M059J (cell line): ENCODE measurements at regions not wholly inside any gene's neighbourhood (a gene's known extent, or its start where the extent isn't known, plus 50 kb on each side); places are given as distances from the start of the nearest gene placed in this dataset.
"Not testable (repeated sequence)": the region's sequence is repeated elsewhere in the genome, so short reads cannot be mapped to it uniquely, and the experiment has no call there.

Experiments
- DNase-seq: peaks from one replicate; pipeline ENCODE4 v3.0.0-alpha.2; 2012; ENCODE audit warnings: low read depth

- DNase-seq = peak; percentile 33
These were observed 386.1 kb downstream of the SEC23A start for GRCh38 chr14:38716926-38717325.

GRCh38 chr14:38710881-38711280, 392.2 kb downstream of the SEC23A start:
- DNase-seq = no peak

GRCh38 chr14:38710196-38710595, 392.8 kb downstream of the SEC23A start:
- DNase-seq = no peak

- DNase-seq = no peak
These were observed 397.8 kb downstream of the SEC23A start for GRCh38 chr14:38705220-38705619.

- DNase-seq = no peak
These were observed 398.8 kb downstream of the SEC23A start for GRCh38 chr14:38704220-38704619.

- DNase-seq = no peak
These were observed 406.1 kb downstream of the SEC23A start for GRCh38 chr14:38696925-38697324.

GRCh38 chr14:38693423-38693822, 409.6 kb downstream of the SEC23A start:
- no peak for DNase-seq

- DNase-seq = no peak
These were observed 413.1 kb upstream of the CLEC14A start for GRCh38 chr14:38669027-38669426.

GRCh38 chr14:38663382-38663781, 407.5 kb upstream of the CLEC14A start:
- DNase-seq = no peak

- peak; percentile 63 for DNase-seq
These were observed 406.9 kb upstream of the CLEC14A start for GRCh38 chr14:38662781-38663180.

GRCh38 chr14:38646391-38646790, 390.5 kb upstream of the CLEC14A start:
- peak; percentile 24 for DNase-seq

- not testable (repeated sequence) for DNase-seq
These were observed 379.0 kb upstream of the CLEC14A start for GRCh38 chr14:38634913-38635312.

GRCh38 chr14:38629412-38629811, 373.5 kb upstream of the CLEC14A start:
- DNase-seq = no peak

- no peak for DNase-seq
These were observed 371.3 kb upstream of the CLEC14A start for GRCh38 chr14:38627163-38627562.

- peak; percentile 22 for DNase-seq
These were observed 367.8 kb upstream of the CLEC14A start for GRCh38 chr14:38623661-38624060.

GRCh38 chr14:38618514-38618913, 362.6 kb upstream of the CLEC14A start:
- no peak for DNase-seq

GRCh38 chr14:38616959-38617358, 361.1 kb upstream of the CLEC14A start:
- DNase-seq = peak; percentile 9

- DNase-seq = no peak
These were observed 356.0 kb upstream of the CLEC14A start for GRCh38 chr14:38611928-38612327.

GRCh38 chr14:38608244-38608643, 352.4 kb upstream of the CLEC14A start:
- DNase-seq = no peak

- no peak for DNase-seq
These were observed 349.6 kb upstream of the CLEC14A start for GRCh38 chr14:38605193-38606114.

- not testable (repeated sequence) for DNase-seq
These were observed 344.7 kb upstream of the CLEC14A start for GRCh38 chr14:38600572-38600971.

GRCh38 chr14:38593476-38593875, 337.6 kb upstream of the CLEC14A start:
- no peak for DNase-seq

GRCh38 chr14:38592764-38593442, 337.0 kb upstream of the CLEC14A start:
- DNase-seq = no peak
